Small intestine (tissue), 7 donors: ENCODE measurements at regions not wholly inside any gene's neighbourhood (a gene's known extent, or its start where the extent isn't known, plus 50 kb on each side); places are given as distances from the start of the nearest gene placed in this dataset.
A peak's percentile ranks its signal among the peaks of the same experiment; 100 is the strongest.
"Not testable (repeated sequence)": the region's sequence is repeated elsewhere in the genome, so short reads cannot be mapped to it uniquely, and the experiment has no call there.

Experiments
- DNase-seq, 2 donors: peaks; one replicate each; pipeline versions ENCODE4 v3.0.0 to v3.0.0-alpha.2; 2013
- FAIRE-seq: peaks from 2 replicates; lab custom pipeline; 2012; peaks lifted over from hg19 to GRCh38; lab: Jason Lieb, UNC
- H3K27ac ChIP-seq, 3 donors: one replicate each; pipeline ENCODE4 v1.5.1; 2013; ENCODE audit warnings: low read length in 2 of 3, mild to moderate bottlenecking in 2 of 3, control low read depth in 1 of 3, inconsistent platforms in 1 of 3, low read depth in 1 of 3, moderate library complexity in 1 of 3
- H3K27me3 ChIP-seq, 3 donors: one replicate each; pipeline ENCODE4 v1.6.1; 2013; ENCODE audit warnings: low read length in 3 of 3, inconsistent platforms in 1 of 3; ENCODE audit not compliant: control insufficient read depth in 3 of 3, insufficient read depth in 3 of 3
- H3K36me3 ChIP-seq, 3 donors: one replicate each; pipeline ENCODE4 v1.6.1; 2013; ENCODE audit warnings: low read length in 3 of 3, inconsistent platforms in 1 of 3, low read depth in 1 of 3, mild to moderate bottlenecking in 1 of 3, moderate library complexity in 1 of 3; ENCODE audit not compliant: control insufficient read depth in 3 of 3, insufficient read depth in 2 of 3
- H3K4me1 ChIP-seq, 3 donors: one replicate each; pipeline ENCODE4 v1.6.1; 2013; ENCODE audit warnings: low read length in 2 of 3, inconsistent platforms in 1 of 3, low read depth in 1 of 3, mild to moderate bottlenecking in 1 of 3, moderate library complexity in 1 of 3; ENCODE audit not compliant: control insufficient read depth in 3 of 3, insufficient read depth in 2 of 3
- H3K4me3 ChIP-seq, 3 donors: one replicate each; pipeline ENCODE4 v1.5.1; 2013; ENCODE audit warnings: low read length in 3 of 3, control low read depth in 1 of 3, inconsistent platforms in 1 of 3, low read depth in 1 of 3, mild to moderate bottlenecking in 1 of 3, moderate library complexity in 1 of 3
- H3K9me3 ChIP-seq, 2 donors: one replicate each; pipeline ENCODE4 v1.6.1; 2013; ENCODE audit warnings: low read depth in 1 of 2, low read length in 1 of 2; ENCODE audit not compliant: control insufficient read depth in 2 of 2, insufficient read depth in 1 of 2
- WGBS, 3 donors: extraction: QIAGEN DNeasy Blood & Tissue Kit; methylation state at CpG; one replicate each; pipeline ENCODE4 v1.1.7; 2013; 5-methylcytosine and 5-hydroxymethylcytosine counted together
- donor health status: healthy with polysubstance abuse.
- donor health status: control.
- donor health status: control.
- donor health status: Bipolar disorder and iron deficiency.
- donor health status: healthy.

GRCh38 chr9:97188545-97188944 lies 118.9 kb upstream of the CCDC180 start:
- Histone ChIP-seq H3K27me3 (peaks cover 0 to 4% (median 0%) of the 10 kb centered on the region in 3 donors), H3K4me3 (no peak overlapping the region), H3K36me3 (no peaks in the 10 kb centered on the region), H3K9me3 (no peaks in the 10 kb centered on the region), H3K4me1 (no peaks in the 10 kb centered on the region), H3K27ac (no peak overlapping the region)
- WGBS, 3 donors = 78 to 94% (median 83%) methylated on average over 3 of the region's 3 CpGs
- DNase-seq = no peak
- no peak for FAIRE-seq

- H3K4me3 ChIP-seq, DNase-seq, H3K4me1 ChIP-seq, H3K27ac ChIP-seq, FAIRE-seq, H3K27me3 ChIP-seq, H3K9me3 ChIP-seq, H3K36me3 ChIP-seq: not testable (repeated sequence)
- WGBS, 3 donors = 89 to 97% (median 92%) methylated on average over 1 of the region's 1 CpG
These were observed 119.8 kb upstream of the CCDC180 start for GRCh38 chr9:97187706-97188105.

DNA sequence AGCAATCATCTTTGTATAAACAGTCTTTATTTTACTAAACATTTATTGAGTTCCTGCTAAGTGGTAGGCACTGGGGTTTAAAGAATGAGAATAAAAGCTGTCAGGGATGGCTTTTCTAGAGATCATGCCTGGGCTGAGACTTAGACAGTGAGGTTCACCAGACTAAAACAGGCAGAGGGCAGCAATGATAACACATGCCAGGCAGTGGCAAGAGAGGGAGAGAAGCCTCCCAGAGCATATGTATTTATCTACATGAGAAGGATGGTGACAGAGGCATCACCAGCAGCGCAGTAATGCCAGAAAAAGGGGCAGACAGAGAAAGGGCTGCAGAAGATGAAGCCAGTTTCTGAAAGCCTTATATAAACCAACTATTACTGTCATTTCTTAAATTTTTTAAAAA lies 121.0 kb upstream of the CCDC180 start:
- Histone ChIP-seq H3K27ac (no peak overlapping the region), H3K4me1 (peaks cover 0 to 12% (median 0%) of the 10 kb centered on the region in 3 donors), H3K9me3 (no peaks in the 10 kb centered on the region), H3K27me3 (peaks cover 0 to 4% (median 0%) of the 10 kb centered on the region in 3 donors), H3K36me3 (no peaks in the 10 kb centered on the region), H3K4me3 (no peak overlapping the region)
- no peak for DNase-seq
- FAIRE-seq = no peak
- WGBS, 3 donors = 76 to 92% (median 84%) methylated on average over 1 of the region's 1 CpG

DNA sequence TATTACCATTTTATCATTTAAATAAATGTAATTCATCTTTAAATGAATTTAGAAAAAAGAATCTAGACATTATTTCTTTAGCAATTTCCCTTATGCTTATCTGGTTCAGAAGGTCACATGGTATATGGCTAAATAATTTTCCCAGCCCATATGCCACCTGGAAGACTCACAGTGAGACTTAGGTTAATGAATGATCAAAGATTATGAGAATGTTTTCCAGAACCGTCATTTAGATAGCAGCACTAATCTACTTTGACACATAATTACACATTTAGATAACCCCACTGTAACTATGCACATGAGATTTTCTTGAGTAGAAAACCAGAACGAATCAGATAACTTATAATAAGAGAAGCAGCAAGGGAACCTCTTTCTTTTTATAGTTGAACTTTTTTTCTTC lies 124.9 kb upstream of the CCDC180 start:
- peak; percentile 63 to 81 for DNase-seq
- H3K9me3 ChIP-seq, H3K36me3 ChIP-seq, H3K4me3 ChIP-seq, H3K27ac ChIP-seq, H3K27me3 ChIP-seq: not testable (repeated sequence)
- H3K4me1 ChIP-seq = peaks cover 0 to 12% (median 0%) of the 10 kb centered on the region in 3 donors
- WGBS, 3 donors = 5 to 38% (median 20%) methylated on average over 2 of the region's 2 CpGs
- peak; percentile 68 for FAIRE-seq

DNA sequence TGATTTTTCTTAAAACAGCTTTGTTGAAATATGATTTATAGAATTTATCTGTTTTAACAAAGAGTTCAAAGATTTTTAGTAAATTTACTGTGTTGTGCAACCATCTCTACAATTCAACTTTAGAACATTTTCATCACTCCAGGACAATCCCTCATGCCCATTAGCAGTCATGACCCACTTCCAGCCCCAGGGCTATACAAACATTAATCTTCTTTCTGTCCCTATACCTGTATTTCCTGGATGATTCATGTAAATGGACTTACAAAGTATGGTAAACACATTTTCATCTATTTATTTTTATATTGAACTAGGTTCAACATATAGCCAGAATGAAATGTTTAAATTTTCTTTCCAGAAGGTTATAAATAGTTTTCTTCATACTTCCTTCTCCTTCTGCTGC lies 127.8 kb upstream of the CCDC180 start:
- Histone ChIP-seq H3K27me3 (peaks cover 0 to 3% (median 0%) of the 10 kb centered on the region in 3 donors), H3K4me3 (no peak overlapping the region), H3K4me1 (peaks cover 0 to 12% (median 0%) of the 10 kb centered on the region in 3 donors), H3K36me3 (no peaks in the 10 kb centered on the region), H3K9me3 (no peaks in the 10 kb centered on the region), H3K27ac (no peak overlapping the region)
- FAIRE-seq = no peak
- DNase-seq = no peak

DNA sequence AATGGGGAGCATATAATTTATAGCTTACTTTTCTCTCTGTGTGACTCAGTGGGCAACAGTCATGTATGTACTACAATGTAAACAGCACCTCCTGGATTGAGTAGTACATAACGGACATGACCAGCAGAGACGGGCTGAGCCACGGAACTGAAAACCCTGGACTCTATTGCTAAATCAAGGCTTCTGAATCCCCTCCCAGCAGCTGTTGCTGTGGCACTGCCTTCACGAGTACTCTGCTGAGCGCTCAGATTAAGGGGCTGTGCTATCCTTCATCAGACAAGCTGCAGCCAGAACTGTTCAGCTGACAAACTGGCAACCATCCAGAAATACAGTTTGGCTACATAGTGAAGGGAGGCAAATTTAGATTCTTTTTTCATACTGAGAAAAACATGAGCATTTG lies 131.3 kb upstream of the CCDC180 start:
- no peaks in the 10 kb centered on the region for H3K36me3 ChIP-seq
- no peak overlapping the region for H3K27ac ChIP-seq
- no peaks in the 10 kb centered on the region for H3K4me1 ChIP-seq
- H3K4me3 ChIP-seq = no peak overlapping the region
- H3K9me3 ChIP-seq = no peaks in the 10 kb centered on the region
- peaks cover 0 to 3% (median 0%) of the 10 kb centered on the region in 3 donors for H3K27me3 ChIP-seq
- 49 to 54% (median 50%) methylated on average over 5 of the region's 5 CpGs for WGBS, 3 donors
- peak in 1 of 2 donors; percentile 8 for DNase-seq
- FAIRE-seq = no peak

DNA sequence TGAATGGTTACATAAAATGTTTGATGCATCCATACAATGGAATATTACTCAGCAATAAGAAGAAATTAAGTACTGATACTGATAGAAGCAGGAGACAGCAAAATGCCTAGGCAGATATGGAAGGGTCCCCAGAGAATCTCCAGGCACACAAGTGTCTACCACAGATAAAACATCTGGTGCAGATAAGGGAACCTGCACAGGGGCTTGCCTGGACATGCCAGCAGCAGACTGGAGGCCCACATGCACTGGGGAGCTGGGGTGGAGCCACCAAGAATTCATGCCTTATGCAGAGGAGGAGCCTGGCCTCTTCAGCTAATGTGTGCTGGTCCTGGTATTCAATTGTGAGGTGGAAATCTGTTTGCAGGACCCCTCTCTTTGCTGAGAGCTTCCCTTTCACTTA lies 129.2 kb upstream of the CTSV start:
- not testable (repeated sequence) for H3K27ac ChIP-seq, H3K36me3 ChIP-seq, H3K9me3 ChIP-seq, H3K27me3 ChIP-seq, FAIRE-seq, DNase-seq, H3K4me3 ChIP-seq, H3K4me1 ChIP-seq

- H3K27me3 ChIP-seq, H3K4me1 ChIP-seq, H3K36me3 ChIP-seq, H3K9me3 ChIP-seq, H3K27ac ChIP-seq, DNase-seq, H3K4me3 ChIP-seq, FAIRE-seq: not testable (repeated sequence)
These were observed 127.7 kb upstream of the CTSV start for GRCh38 chr9:97166496-97167138.

GRCh38 chr9:97160255-97160654 lies 121.3 kb upstream of the CTSV start:
- no peaks in the 10 kb centered on the region for H3K36me3 ChIP-seq
- DNase-seq (no peak), FAIRE-seq (no peak)
- no peaks in the 10 kb centered on the region for H3K4me1 ChIP-seq
- H3K27ac ChIP-seq = no peak overlapping the region
- no peaks in the 10 kb centered on the region for H3K9me3 ChIP-seq
- 68 to 85% (median 73%) methylated on average over 1 of the region's 1 CpG for WGBS, 3 donors
- no peaks in the 10 kb centered on the region for H3K27me3 ChIP-seq
- no peak overlapping the region for H3K4me3 ChIP-seq
